SJSA1 (cell line): ENCODE measurements at regions not wholly inside any gene's neighbourhood (a gene's known extent, or its start where the extent isn't known, plus 50 kb on each side); places are given as distances from the start of the nearest gene placed in this dataset.
A peak's percentile ranks its signal among the peaks of the same experiment; 100 is the strongest.
"Not testable (repeated sequence)": the region's sequence is repeated elsewhere in the genome, so short reads cannot be mapped to it uniquely, and the experiment has no call there.

Source experiments
- DNase-seq, 2 experiments: peaks; one replicate each; pipeline ENCODE4 v3.0.0-alpha.2; 2015 to 2020; ENCODE audit warnings: low spot score in 2 of 2, low read depth in 1 of 2
- H3K27ac ChIP-seq: fragments of 250-450 bp; sonication (Bioruptor Pico); 2 replicates; pipeline ENCODE4 v1.5.1; 2020; ENCODE audit warnings: mild to moderate bottlenecking, moderate library complexity
- H3K27me3 ChIP-seq: fragments of 250-450 bp; sonication (Bioruptor Pico); replicated peaks from 2 replicates; pipeline ENCODE4 v1.5.1; 2020; ENCODE audit warnings: mild to moderate bottlenecking, moderate library complexity
- H3K36me3 ChIP-seq: fragments of 250-450 bp; sonication (Bioruptor Pico); 2 replicates; pipeline ENCODE4 v1.5.1; 2020; ENCODE audit warnings: mild to moderate bottlenecking
- H3K4me1 ChIP-seq: fragments of 250-450 bp; sonication (Bioruptor Pico); replicated peaks from 2 replicates; pipeline ENCODE4 v1.6.1; 2021; ENCODE audit warnings: mild to moderate bottlenecking
- H3K4me3 ChIP-seq: fragments of 250-450 bp; sonication (Bioruptor Pico); 2 replicates; pipeline ENCODE4 v1.5.1; 2020; ENCODE audit warnings: mild to moderate bottlenecking
- H3K9me3 ChIP-seq: fragments of 250-450 bp; sonication (Bioruptor Pico); replicated peaks from 2 replicates; pipeline ENCODE4 v1.5.1; 2020; ENCODE audit warnings: mild to moderate bottlenecking

DNA sequence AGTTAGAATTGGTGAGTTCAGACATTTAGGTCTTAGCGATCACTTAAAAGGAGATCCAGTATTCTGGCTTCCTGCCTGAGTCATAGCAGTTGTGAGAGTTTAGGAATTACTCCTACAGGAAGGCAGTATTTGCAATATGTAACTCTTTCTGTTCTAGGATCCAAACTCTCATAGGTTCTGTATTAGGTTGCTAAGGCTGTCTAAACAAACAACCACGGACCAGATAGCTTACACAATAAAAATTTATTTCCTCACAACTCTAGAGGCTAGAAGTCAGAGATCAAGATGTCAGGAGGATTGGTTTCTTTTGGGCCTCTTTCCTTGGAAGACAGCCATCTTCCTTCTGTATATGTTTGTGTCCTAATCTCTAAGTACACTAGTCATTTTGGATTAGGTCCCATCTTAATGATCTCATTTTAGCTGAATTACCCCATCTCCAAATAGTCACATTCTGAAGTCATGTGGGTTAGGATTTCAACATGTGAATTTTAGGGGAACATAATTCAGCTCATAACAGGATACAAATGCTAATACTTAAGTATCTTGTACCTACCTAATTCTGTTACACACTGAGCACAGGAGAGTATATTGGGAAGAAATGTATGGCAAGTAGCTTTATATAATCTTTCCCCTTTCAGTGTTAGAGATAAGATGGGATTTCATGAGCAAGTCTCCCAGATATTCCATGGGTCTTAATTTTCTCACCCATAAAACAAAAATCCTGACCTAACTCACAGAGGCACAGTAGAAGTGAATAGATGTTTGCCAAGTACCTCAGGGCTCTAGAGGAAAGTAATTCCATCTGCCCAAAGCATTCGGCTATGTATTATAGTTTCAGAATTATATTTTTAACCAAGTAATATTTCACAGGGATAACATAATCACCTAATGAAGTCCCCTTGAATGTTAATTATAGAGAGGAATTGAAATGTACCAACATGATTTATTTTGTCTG is 144.4 kb downstream of the PTBP2 start:
- no peaks in the 10 kb centered on the region for H3K4me1 ChIP-seq

DNA sequence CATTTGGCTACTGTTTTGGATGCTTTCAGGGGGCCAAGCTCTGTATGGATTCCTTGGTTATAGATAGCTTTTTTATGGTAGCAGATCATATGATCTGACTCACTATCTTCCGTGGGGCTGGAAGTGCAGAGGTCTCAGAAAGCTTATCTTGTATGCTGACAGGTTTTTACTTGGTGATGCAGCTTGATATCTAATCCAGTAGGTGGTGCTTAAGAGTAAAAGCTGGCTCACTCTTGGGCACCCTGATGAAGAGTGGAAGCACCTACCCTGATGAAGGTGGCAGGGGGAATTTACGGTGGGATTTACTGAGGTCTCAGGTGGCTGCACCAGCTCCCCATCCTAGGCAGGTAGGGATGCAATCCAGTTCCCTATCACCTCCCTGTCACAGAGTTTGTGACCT is 151.2 kb downstream of the PTBP2 start:
- H3K4me1 ChIP-seq: no peaks in the 10 kb centered on the region
- H3K9me3 ChIP-seq: peaks cover 3% of the 10 kb centered on the region; the same call in 1 of the 2 replicates
- DNase-seq: no peak
- H3K27me3 ChIP-seq: no peaks in the 10 kb centered on the region
- no peak overlapping the region for H3K27ac ChIP-seq
- H3K36me3 ChIP-seq: no peaks in the 10 kb centered on the region
- H3K4me3 ChIP-seq: no peak overlapping the region

More for the DNA sequence above, 144.4 kb downstream of the PTBP2 start:
- no peak for DNase-seq
- H3K27me3 ChIP-seq: no peaks in the 10 kb centered on the region
- H3K36me3 ChIP-seq: no peaks in the 10 kb centered on the region
- H3K27ac ChIP-seq: no peak overlapping the region
- no peaks in the 10 kb centered on the region for H3K9me3 ChIP-seq
- H3K4me3 ChIP-seq: no peak overlapping the region

DNA sequence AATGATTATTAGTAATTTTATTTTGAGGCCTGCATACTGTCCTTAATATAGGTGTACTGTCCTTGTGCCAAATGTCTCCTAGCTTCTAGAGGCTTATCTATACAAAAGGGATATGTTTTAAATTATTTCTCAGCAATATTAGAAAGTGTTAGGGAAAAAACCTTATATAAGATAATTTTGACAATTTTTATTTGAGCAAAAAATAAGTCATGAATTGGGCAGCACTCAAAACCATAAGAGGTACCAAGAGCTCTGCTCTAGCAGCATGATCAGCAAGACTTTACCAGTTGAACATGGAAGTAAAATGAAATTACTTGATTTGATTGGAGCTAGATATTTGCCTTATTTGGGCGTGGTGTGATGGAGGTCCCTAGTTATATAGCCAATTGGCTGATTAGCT is 157.1 kb downstream of the PTBP2 start:
- no peak for DNase-seq

DNA sequence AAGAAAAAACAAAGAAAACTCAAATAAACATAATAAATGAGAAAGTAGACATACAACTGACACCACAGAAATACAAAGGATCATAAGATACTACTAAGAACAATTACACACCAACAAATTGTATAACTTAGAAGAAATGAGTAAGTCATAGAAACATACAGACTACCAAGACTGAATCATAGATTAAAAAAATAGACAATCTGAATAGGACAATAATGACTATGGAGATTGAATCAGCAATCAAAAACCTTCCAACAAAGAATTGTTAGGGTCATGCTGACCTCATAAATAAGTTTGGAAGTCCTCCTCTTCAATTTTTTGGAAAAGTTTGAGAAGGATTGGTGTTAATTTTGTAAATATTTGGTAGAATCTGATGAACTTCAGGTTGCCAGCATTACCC is 159.0 kb downstream of the PTBP2 start:
- Histone ChIP-seq H3K36me3 (no peaks in the 10 kb centered on the region), H3K4me1 (no peaks in the 10 kb centered on the region), H3K4me3 (no peak overlapping the region), H3K9me3 (no peaks in the 10 kb centered on the region), H3K27ac (no peak overlapping the region), H3K27me3 (no peaks in the 10 kb centered on the region)
- no peak for DNase-seq

More for the DNA sequence above, 157.1 kb downstream of the PTBP2 start:
- Histone ChIP-seq H3K4me1 (no peaks in the 10 kb centered on the region), H3K4me3 (no peak overlapping the region), H3K27me3 (no peaks in the 10 kb centered on the region), H3K9me3 (no peaks in the 10 kb centered on the region), H3K36me3 (no peaks in the 10 kb centered on the region), H3K27ac (no peak overlapping the region)

DNA sequence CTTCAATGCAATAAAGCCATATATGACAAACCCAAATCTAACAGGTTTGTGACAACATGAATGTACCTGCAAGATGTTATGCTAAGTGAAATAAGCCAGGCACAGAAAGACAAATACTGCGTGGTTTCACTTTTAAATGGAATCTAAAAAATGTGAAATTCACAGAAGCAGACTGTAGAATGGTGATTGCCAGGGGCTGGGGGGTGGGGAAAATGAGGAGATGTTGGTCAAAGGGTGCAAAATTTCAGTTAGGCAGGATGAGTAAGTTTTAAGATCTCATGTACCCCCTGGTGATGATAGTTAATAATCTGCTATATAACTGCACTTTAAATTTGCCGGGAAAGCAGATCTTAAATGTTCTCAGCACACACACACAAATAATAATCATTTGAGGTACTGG is 160.5 kb downstream of the PTBP2 start:
- DNase-seq: no peak
- Histone ChIP-seq H3K36me3 (no peaks in the 10 kb centered on the region), H3K27me3 (no peaks in the 10 kb centered on the region), H3K27ac (no peak overlapping the region), H3K4me3 (no peak overlapping the region), H3K9me3 (no peaks in the 10 kb centered on the region), H3K4me1 (no peaks in the 10 kb centered on the region)

DNA sequence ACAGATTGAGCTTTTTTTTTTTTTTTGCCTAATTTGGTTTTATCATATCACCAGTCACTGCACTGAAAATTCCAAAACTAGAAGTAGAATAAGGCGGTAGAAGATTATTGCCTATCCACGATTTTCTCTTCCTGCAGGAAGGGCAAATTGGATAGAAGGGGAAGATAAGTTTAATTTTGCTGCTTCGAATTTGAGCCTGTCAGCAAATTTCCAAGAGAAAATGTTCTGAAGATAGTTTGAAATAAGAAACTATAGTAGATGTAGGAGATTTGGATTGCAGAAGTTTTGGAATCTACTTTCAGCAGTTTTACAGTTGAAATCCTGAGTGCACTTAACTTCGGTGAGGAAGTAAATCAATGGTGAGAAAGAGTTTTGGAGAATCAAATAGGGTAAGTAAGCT is 164.9 kb downstream of the PTBP2 start:
- no peaks in the 10 kb centered on the region for H3K27me3 ChIP-seq
- no peaks in the 10 kb centered on the region for H3K36me3 ChIP-seq
- H3K9me3 ChIP-seq: no peaks in the 10 kb centered on the region
- no peak overlapping the region for H3K27ac ChIP-seq
- DNase-seq: no peak
- no peak overlapping the region for H3K4me3 ChIP-seq
- no peaks in the 10 kb centered on the region for H3K4me1 ChIP-seq

DNA sequence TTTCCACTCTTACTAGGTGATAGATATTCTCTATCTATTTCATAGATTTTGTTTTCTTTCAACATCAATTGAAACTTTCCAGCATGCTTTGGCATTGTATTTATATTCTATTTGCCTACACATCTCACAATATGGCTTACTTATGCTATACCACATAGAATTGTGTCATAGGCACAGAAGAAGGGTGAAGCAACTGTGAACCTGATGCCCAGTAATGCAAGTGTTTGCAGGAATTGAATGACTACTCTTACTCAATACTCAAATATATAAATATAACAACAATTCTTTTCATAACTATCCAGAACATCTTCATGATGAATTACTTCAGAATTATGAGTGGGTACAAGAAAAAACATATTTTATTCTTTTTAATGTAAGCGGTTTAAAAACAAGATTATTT is 165.9 kb downstream of the PTBP2 start:
- no peaks in the 10 kb centered on the region for H3K36me3 ChIP-seq
- no peak overlapping the region for H3K4me3 ChIP-seq
- no peaks in the 10 kb centered on the region for H3K4me1 ChIP-seq
- no peaks in the 10 kb centered on the region for H3K9me3 ChIP-seq
- no peaks in the 10 kb centered on the region for H3K27me3 ChIP-seq
- DNase-seq: no peak
- H3K27ac ChIP-seq: no peak overlapping the region

DNA sequence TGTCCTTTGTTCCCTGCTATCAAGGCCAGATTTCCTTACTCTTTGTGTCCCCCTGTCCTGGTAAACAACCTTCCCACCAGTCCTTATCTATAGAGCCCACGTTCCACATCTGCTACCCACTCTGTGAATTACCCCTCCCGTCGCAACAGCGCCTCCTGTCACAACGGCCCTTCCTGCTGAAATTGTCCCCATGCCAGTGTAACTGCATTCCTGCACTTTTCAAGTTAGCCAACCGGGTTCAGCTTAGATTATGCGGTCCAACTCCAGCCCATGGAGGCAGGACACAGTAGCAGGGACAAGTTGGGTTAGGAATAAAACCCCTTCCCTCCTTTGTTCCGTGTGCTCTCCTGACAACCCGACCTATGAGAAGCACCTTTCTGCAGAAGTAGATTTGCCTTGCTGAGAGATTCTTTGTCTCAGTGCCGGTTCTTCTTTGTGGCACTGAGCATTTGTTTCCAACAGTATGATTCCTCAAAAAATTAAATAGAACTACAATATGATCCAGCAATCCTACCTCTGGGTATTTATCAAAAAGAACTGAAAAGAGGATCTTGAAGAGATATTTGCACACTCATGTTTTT is 180.3 kb downstream of the PTBP2 start:
- H3K4me3 ChIP-seq: no peak overlapping the region
- H3K9me3 ChIP-seq: 0 out of 2 replicates have a peak, but pooled peaks cover 4% of the 10 kb centered on the region
- no peaks in the 10 kb centered on the region for H3K4me1 ChIP-seq
- no peaks in the 10 kb centered on the region for H3K27me3 ChIP-seq
- no peaks in the 10 kb centered on the region for H3K36me3 ChIP-seq
- DNase-seq: no peak
- no peak overlapping the region for H3K27ac ChIP-seq

DNA sequence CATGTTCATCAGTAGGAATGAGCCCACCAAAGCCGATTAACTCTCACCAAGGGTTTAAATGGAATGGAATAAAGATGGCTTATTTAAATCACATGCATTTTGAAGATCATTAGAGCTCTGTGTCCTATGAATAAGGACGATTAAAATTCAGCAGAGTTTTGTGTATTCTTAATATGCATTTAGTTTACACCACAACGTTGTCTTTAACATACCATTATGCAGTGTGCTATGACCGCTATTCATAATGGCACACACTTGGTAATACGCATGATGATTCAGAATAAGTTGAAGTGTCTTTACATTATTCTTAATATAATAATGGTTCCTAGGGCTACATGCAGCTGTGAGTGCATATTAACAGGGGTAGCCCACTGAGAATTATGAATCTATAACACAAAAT is 190.7 kb downstream of the PTBP2 start:
- no peak for DNase-seq
- Histone ChIP-seq H3K4me1 (peaks cover 3% of the 10 kb centered on the region), H3K4me3 (no peak overlapping the region)

DNA sequence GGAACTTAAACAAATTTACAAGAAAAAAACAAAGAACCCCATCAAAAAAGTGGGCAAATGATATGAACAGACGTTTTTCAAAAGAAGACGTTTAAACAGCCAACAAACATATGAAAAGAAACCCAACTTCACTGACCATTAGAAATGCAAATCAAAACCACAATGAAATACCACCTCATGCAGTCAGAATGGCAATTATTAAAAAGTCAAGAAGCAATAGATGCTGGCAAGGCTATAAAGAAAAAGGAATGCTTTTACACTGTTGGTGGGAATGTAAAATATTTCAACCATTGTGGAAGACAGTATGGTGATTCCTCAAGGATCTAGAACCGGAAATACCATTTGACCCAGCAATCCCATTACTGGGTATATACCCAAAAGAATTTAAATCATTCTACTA is 194.1 kb downstream of the PTBP2 start:
- not testable (repeated sequence) for H3K9me3 ChIP-seq, H3K36me3 ChIP-seq, H3K4me3 ChIP-seq, H3K4me1 ChIP-seq, H3K27me3 ChIP-seq
- peak overlapping the region; percentile 92 for H3K27ac ChIP-seq
- peak in 1 of 2 experiments; percentile 73 for DNase-seq

More for the DNA sequence above, 190.7 kb downstream of the PTBP2 start:
- H3K27me3 ChIP-seq: no peaks in the 10 kb centered on the region
- H3K27ac ChIP-seq: no peak overlapping the region
- H3K9me3 ChIP-seq: no peaks in the 10 kb centered on the region
- no peaks in the 10 kb centered on the region for H3K36me3 ChIP-seq

DNA sequence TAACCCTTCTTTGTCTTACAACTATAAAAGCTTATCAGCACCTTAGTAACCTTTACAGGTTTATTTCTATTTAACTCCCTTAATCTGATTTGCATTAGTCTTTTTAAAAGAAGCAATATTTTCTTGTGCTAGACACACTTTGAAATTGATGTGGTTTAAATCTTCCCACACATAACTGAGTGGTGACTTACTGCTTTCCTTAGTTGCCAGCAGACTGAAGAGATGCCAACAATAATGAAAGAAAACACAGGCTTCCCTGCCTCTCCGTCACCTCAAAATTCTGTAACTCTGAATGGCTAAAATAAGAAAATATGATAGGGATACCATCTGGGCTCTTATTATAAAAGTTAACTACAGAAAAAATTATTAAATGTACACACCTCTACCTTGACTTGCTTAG is 196.8 kb downstream of the PTBP2 start:
- Histone ChIP-seq H3K4me3 (no peak overlapping the region), H3K27ac (peak overlapping the region; percentile 17; the same call in 1 of the 2 replicates), H3K36me3 (no peaks in the 10 kb centered on the region), H3K4me1 (peaks cover 3% of the 10 kb centered on the region), H3K27me3 (no peaks in the 10 kb centered on the region), H3K9me3 (no peaks in the 10 kb centered on the region; the same call in 1 of the 2 replicates)
- DNase-seq: peak in 1 of 2 experiments; percentile 22

DNA sequence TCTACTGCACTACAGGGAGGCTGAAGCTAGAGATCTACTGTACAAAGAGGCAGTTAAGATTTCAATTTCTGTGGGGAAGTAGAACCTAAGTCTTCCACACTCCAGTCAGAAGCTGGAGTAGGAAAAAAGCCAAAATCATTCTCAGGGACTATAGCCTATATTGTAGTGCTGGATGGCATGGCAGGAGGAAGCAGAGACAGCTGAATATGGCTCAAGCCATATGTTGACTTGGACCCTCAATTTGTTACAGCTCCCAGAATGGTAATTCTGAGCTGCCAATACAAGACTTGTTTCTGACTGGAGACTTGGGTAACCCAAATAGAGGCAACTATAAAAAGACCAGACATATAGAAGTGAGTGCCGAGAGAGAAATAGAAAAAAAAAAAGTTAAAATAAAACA is 200.6 kb downstream of the PTBP2 start:
- Histone ChIP-seq H3K4me3 (no peak overlapping the region), H3K36me3 (no peaks in the 10 kb centered on the region), H3K27ac (no peak overlapping the region), H3K9me3 (no peaks in the 10 kb centered on the region; the same call in 1 of the 2 replicates), H3K27me3 (no peaks in the 10 kb centered on the region), H3K4me1 (peaks cover 5% of the 10 kb centered on the region)
- DNase-seq: no peak

DNA sequence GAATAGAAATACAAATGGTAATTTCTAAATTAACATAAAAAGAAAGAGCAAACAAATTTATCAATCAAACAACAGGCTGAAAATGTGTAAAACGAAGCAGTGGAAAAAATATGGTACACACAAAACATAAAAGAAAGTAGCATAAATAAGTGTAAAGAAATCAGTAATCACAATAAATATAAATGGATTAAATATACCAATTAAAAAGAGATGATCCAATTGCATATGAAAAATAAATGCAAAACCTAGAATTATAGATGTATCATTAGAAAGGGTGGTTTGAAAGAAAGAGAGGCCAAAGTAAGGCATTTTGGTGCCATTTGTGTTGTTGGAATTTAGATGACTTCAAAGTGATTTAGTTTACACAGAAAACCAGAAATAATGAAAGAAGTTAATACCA is 202.2 kb downstream of the PTBP2 start:
- Histone ChIP-seq H3K27me3 (no peaks in the 10 kb centered on the region), H3K36me3 (no peaks in the 10 kb centered on the region), H3K4me1 (peaks cover 8% of the 10 kb centered on the region), H3K4me3 (no peak overlapping the region), H3K9me3 (no peaks in the 10 kb centered on the region; the same call in 1 of the 2 replicates), H3K27ac (no peak overlapping the region)
- DNase-seq: no peak

DNA sequence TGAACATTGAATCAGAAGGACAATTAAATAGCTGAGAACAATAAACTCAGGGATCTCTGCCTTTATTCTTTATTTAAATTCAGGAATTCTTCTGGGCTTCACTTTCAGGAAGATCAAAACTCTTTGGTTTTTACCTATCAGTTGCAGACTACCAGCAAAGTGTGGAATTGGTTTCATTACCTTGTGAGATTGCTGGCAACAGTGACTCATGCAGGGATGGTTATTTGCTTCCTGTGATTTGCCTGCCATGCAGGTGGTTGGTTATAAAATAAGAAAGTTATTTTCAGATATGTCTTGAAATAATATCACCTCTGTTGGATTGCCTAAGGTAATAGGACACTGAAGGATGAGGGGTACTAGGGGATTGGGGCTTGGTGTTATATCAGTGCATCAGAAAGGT is 204.6 kb downstream of the PTBP2 start:
- Histone ChIP-seq H3K27ac (no peak overlapping the region), H3K9me3 (no peaks in the 10 kb centered on the region; the same call in 1 of the 2 replicates), H3K36me3 (no peaks in the 10 kb centered on the region), H3K4me3 (no peak overlapping the region), H3K4me1 (peaks cover 8% of the 10 kb centered on the region), H3K27me3 (no peaks in the 10 kb centered on the region)
- no peak for DNase-seq
